ENCODE measurements at regions not wholly inside any gene's neighbourhood (a gene's known extent, or its start where the extent isn't known, plus 50 kb on each side); places are given as distances from the start of the nearest gene placed in this dataset.

DNA sequence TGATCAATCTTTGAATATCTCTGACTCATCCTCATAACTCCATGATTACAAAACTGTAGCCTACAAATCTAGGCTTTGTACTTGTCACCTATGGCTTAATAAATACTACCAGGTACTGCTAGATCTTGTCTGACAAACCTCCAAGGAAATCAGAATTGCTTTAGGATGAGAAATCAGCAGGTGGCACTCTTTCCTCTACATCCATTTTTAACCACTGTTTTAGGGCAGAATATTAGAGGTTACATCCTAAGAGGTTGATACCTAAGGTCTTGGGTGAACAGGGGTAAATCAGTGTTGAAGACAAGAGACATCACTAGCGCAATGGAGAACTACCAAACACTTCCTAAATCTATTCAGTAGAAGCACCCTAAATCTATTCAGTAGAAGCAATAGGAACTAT, 63.1 kb upstream of the SOX5 start:
- Histone ChIP-seq H3K27ac (no peak overlapping the region), H3K4me3 (no peak overlapping the region)

DNA sequence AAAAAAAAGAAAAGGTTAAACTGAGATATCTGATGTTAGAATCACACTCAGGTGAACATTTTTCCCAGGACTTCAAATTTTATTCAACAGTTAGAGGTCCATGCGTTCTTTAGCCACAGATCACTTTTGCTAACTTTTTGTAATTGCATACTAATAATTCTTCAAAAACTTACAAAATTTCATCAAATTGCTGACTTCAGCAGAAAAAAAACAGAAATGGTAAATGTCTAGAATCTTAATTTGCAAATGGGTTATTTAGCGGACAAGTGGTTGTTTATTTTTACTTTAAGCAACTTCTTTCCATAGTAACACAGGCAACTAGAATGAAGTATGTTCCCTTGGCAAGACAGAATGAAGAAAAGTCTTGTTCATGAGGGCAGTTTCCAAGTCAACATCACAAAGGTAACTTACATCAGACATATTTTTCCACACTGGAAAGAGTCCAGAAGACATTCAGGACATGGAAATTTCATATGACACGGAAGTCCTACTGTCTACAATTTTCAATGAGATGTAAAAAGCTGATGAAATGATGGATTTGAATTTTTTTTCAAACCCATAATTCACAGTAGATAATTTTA, 62.5 kb upstream of the SOX5 start:
- no peak overlapping the region for H3K27ac ChIP-seq
- H3K4me3 ChIP-seq, result no peak overlapping the region

GRCh38 chr12:24008166-24008565, 58.7 kb upstream of the SOX5 start:
- Histone ChIP-seq H3K4me3 (no peak overlapping the region), H3K27ac (no peak overlapping the region)

Data from skin epidermis (tissue), 12 donors.